Ishikawa (cell line): ENCODE measurements at regions not wholly inside any gene's neighbourhood (a gene's known extent, or its start where the extent isn't known, plus 50 kb on each side); places are given as distances from the start of the nearest gene placed in this dataset.

ENCODE experiments used
- CREB1 ChIP-seq: IDR thresholded peaks from 2 replicates; pipeline ENCODE4 v1.6.1; 2012; ENCODE audit warnings: low read depth
- TCF12 ChIP-seq: IDR thresholded peaks from 2 replicates; pipeline ENCODE4 v1.6.1; 2012; ENCODE audit warnings: low read depth
- YY1 ChIP-seq: IDR thresholded peaks from 2 replicates; pipeline ENCODE4 v1.6.1; 2012; ENCODE audit warnings: low read depth
- TF ChIP-seq, protein P1 (sequence below): IDR thresholded peaks from 2 replicates; pipeline ENCODE4 v1.6.1; 2012; ENCODE audit warnings: low read depth, mild to moderate bottlenecking

DNA sequence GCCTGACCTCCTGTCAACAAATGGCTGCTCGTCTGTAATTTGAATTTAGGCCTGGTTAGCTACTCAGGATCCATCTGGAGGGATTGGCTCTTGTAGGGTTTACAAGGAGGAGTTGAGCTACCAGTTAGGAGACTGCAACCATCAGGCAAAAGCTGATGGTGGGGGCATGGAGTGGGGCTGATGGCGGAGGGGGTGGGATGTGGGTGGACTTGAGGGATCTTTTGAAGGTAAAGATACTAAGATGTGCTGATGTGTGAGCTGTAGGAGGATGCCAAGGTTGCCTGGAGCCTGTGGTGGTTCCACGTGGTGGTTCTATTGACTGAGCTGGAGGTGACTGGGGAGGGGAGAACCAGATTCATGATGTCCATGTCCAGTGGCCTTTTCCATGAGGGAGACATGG lies 240.7 kb downstream of the LPIN1 start:
- TF ChIP-seq TCF12: no peak
- no peak for TF ChIP-seq YY1
- TF ChIP-seq, protein P1, sequence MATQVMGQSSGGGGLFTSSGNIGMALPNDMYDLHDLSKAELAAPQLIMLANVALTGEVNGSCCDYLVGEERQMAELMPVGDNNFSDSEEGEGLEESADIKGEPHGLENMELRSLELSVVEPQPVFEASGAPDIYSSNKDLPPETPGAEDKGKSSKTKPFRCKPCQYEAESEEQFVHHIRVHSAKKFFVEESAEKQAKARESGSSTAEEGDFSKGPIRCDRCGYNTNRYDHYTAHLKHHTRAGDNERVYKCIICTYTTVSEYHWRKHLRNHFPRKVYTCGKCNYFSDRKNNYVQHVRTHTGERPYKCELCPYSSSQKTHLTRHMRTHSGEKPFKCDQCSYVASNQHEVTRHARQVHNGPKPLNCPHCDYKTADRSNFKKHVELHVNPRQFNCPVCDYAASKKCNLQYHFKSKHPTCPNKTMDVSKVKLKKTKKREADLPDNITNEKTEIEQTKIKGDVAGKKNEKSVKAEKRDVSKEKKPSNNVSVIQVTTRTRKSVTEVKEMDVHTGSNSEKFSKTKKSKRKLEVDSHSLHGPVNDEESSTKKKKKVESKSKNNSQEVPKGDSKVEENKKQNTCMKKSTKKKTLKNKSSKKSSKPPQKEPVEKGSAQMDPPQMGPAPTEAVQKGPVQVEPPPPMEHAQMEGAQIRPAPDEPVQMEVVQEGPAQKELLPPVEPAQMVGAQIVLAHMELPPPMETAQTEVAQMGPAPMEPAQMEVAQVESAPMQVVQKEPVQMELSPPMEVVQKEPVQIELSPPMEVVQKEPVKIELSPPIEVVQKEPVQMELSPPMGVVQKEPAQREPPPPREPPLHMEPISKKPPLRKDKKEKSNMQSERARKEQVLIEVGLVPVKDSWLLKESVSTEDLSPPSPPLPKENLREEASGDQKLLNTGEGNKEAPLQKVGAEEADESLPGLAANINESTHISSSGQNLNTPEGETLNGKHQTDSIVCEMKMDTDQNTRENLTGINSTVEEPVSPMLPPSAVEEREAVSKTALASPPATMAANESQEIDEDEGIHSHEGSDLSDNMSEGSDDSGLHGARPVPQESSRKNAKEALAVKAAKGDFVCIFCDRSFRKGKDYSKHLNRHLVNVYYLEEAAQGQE: no peak
- no peak for TF ChIP-seq CREB1
